ENCODE measurements at regions not wholly inside any gene's neighbourhood (a gene's known extent, or its start where the extent isn't known, plus 50 kb on each side); places are given as distances from the start of the nearest gene placed in this dataset.

GRCh38 chr6:169906688-169907418, 155.4 kb downstream of the ERMARD start:
- no peak for DNase-seq

DNA sequence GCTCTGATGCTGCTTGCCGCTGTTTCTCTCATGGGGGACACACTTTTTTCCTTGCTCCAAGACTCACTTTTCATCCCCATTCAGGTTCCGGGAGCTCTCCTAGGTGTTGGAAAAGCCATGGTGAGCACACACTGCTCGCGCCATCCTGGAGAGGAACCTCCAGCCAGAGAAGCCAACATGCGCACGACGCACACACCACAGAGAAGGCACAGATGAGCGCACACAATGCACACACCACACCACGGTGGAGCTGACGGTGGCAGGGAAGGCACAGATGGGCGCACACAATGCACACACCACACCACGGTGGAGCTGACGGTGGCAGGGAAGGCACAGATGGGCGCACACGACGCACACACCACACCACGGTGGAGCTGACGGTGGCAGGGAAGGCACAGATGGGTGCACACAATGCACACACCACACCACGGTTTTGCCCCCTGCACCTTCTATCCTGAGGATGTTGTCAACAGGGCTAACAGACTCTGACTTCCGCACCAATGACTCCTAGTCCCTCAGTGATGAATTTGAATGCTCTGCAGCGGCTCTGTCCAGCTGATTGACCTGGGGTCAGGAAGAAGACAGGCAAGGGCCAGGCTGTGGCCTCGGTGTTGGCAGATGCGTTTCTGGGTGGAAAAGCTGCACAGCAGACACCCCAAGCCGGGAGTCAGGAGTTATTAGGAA, 154.7 kb downstream of the ERMARD start:
- DNase-seq, result no peak

GRCh38 chr6:169905041-169905807, 153.8 kb downstream of the ERMARD start:
- DNase-seq, result no peak

DNA sequence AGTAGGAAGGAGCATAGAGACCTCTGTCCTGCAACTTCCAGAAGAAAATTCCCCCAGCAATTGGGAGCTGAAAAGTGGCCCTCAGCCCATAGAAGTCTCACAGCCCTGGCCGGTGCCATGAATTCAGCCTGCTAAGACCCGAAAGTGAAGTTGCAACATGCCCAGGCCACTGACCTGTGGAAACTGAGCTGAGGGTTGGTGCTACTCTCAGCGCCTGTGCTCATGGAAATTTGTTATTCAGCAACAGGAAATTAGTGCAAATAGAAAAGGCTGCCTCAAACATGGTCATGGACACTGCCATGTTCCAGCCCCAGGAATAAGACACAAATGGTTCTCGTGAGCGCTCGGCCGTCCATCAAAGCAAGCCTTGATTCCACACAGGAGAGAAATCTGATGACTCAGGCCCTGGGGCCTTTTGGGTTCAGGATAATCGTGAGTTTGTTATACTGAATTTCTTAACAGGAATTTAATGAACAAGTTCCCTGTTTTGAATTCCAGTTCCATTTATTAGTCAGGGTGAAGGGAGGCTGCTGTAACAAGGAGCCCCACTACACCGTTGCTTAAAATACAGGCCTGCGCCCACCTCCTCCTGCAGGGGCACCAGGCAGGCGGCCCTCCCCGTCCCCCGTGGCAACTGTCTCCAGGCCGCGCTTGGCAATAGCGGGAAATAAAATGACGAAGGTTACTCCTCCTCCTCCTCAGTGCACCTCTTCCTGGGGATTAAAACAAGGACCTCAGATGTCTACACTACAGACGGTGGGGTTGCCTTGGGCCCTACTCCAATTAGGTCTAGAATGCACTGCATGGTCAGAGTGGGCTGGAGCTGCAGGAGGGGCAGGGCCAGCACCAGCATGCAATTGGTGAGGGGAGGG, 152.9 kb downstream of the ERMARD start:
- DNase-seq, result no peak

GRCh38 chr6:169903122-169903521, 151.7 kb downstream of the ERMARD start:
- DNase-seq, result no peak

GRCh38 chr6:169902604-169903003, 151.2 kb downstream of the ERMARD start:
- no peak for DNase-seq

DNA sequence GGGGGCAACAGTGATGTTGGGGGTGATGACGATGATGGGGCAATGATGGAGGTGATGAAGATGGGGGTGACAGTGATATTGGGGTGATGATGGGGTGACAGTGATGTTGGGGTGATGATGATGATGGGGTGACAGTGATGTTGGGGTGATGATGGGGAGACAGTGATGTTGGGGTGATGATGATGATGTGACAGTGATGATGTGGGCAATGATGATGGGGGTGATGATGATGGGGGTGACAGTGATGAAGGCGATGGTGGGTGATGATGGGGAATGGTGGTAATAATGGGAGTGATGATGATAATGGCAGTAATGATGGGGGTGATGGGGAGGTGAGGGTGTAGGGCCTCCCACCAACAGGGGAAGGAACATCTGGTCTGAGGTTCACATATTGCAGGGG, 150.6 kb downstream of the ERMARD start:
- no peak for DNase-seq

DNA sequence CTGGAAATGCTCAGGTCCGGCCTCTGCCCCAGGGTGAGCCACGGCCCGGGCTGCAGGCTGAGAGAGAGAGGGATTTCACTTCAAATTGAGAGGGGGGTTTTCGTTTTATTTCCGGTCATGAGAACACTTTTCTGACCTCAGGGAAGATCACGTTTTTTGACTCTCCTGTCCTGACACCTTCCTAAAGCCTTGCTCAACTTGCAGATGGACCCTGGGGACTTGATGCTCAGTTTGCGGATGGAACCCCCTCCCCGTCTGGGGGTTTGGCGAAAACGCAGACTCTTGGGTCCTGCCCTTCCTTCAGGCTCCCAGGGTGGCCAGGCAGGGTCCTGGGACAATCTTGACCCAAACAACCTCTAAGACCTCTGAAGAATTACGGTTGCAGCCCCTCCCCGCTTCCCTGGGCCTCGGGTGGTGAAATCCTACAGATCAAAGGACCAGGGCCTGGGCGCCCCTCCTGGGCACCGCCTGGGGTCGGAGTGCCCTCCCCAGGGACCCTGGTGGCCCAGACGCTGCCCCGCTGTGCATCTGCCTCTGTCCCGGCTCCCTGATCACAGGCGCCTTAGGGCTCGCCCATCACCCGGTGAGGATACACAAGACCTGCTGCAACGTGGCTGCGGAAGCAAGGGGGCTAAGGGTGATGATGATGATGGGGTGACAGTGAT, 148.2 kb downstream of the ERMARD start:
- DNase-seq, result no peak

GRCh38 chr6:169898788-169899480, 147.5 kb downstream of the ERMARD start:
- DNase-seq, result no peak

- DNase-seq, result no peak
These were observed 146.4 kb downstream of the ERMARD start for GRCh38 chr6:169897601-169898358.

GRCh38 chr6:169896826-169897456, 145.5 kb downstream of the ERMARD start:
- no peak for DNase-seq

DNA sequence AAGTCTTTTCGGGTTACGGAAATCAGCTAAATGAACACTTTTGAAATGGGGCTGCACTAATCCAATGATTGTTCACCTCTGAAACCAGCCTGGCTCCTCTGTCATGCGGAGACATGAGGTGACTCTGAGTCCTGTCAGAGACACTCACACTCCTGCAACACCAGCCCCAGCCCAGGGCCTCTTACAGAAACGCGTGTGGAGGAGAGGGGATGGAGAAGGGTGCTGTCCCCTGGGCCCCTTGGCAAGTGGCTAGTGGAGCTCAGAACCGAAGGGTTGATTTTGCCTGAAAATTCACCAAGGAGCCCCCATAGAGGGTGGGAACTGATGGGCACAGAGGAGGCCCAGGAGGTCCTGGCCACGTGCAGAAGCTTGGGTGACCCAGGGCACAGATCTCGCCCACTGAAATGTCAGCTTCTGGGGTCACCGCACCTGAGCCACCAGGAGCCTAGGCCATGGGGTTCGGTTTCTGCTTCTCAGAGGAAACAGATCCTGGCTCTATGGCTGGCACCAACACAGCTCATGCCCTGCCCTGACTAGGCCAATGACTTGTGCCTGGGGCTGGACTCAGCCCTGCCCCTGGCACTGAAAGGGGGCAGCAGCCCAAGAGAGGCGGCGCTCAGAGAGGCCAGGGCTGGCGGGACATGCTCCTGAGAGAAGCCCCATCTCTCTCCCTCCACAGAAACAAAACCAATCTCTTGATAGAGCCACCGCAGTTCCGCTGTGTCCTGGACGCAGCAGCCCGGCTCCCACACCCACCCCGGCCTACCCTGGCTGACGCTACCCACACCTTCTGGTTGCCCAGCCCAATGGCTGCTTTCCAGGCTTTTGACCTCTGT, 144.7 kb downstream of the ERMARD start:
- no peak for DNase-seq

- DNase-seq, result no peak
These were observed 143.8 kb downstream of the ERMARD start for GRCh38 chr6:169895000-169895759.

DNA sequence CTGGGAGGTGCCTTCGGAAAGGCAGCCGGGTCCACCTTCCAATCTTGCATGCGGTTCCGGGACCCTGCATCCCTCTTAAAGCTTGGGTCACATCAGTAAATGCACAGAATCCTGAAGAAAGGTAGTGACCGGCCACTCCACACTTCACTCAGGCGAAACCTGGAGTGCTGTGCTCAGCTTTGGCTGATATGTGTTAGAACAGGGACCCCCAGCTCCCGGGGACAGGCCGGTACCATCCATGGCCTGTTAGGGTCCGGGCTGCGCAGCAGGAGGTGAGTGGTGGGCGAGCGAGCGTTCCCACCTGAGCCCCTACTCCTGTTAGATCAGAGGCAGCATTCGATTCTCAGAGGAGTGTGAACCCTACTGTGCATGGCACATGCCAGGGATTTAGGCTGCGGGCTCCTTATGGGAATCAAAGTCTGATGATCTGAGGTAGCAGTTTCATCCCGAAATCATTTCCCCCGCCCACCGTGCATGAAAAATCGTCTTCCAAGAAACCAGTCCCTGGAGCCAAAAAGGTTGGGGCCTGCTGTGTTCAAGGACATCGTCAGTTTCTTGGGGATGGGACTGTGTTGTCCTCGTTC, 143.0 kb downstream of the ERMARD start:
- no peak for DNase-seq

GRCh38 chr6:169893624-169894023, 142.2 kb downstream of the ERMARD start:
- DNase-seq, result no peak

DNA sequence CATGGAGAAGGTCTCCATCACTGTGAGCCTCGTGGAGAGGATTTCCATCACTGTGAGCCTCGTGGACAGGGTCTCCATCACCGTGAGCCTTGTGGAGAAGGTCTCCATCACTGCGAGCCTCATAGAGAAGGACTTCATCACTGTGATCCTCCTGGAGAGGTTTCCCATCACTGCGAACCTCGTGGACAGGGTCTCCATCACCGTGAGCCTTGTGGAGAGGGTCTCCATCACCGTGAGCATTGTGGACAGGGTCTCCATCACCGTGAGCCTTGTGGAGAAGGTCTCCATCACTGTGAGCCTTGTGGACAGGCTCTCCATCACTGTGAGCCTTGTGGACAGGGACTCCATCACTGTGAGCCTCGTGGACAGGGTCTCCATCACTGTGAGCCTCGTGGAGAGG, 140.4 kb downstream of the ERMARD start:
- no peak for DNase-seq

GRCh38 chr6:169891421-169891820, 140.0 kb downstream of the ERMARD start:
- no peak for DNase-seq

All from renal pelvis (tissue), 1 donor.